ENCODE measurements at regions not wholly inside any gene's neighbourhood (a gene's known extent, or its start where the extent isn't known, plus 50 kb on each side); places are given as distances from the start of the nearest gene placed in this dataset.

DNA sequence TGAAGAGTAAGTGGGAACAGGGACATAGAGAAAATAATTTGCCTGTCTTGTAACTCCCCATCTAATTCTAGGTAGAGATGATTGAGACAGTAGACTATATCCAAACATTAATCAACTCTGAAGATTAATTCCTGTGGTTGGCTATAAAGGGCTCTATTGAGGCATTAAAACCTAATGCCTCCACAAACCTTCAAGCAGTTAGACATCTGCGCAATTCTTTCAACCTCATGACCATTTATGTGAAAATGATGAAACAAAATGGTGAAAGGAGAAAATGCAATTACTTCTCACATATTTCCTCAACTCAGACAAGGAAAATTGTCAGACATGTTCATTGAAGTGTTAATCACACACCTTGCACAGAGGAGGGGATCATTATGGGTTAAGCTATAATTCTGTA, 164.5 kb upstream of the MYT1L start:
- ATAC-seq (ENCODE audit: low FRiP score in 2 of 2), result no peak

DNA sequence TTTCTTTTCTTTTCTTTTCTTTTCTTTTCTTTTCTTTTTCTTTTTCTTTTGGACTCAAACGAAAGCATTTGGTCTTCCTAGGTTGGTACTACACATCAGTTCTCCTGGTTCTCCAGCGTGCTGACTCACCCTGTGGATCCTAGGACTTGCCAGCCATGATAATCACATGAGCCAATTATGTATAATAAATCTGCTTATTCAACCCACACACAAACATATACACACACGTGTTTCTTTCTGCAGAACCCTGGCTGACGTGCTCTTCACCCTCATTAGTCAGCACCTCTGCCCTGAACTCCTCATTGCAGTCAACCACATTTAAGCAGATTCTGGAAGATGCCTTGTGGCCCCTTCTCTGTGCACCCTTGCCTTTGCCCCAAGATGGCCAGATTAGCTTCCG, 162.4 kb upstream of the MYT1L start:
- no peak for DNase-seq
- 80 to 89% methylated on average over 5 of the region's 5 CpGs for WGBS, 2 donors
- H3K4me3 ChIP-seq, result no peak overlapping the region
- TF ChIP-seq POLR2AphosphoS5 (IDR thresholded peaks at IDR 0.05) (no peak), EP300 (IDR thresholded peaks at IDR 0.05) (no peak), POLR2A (IDR thresholded peaks at IDR 0.05) (no peak)
- TF ChIP-seq, protein P1, sequence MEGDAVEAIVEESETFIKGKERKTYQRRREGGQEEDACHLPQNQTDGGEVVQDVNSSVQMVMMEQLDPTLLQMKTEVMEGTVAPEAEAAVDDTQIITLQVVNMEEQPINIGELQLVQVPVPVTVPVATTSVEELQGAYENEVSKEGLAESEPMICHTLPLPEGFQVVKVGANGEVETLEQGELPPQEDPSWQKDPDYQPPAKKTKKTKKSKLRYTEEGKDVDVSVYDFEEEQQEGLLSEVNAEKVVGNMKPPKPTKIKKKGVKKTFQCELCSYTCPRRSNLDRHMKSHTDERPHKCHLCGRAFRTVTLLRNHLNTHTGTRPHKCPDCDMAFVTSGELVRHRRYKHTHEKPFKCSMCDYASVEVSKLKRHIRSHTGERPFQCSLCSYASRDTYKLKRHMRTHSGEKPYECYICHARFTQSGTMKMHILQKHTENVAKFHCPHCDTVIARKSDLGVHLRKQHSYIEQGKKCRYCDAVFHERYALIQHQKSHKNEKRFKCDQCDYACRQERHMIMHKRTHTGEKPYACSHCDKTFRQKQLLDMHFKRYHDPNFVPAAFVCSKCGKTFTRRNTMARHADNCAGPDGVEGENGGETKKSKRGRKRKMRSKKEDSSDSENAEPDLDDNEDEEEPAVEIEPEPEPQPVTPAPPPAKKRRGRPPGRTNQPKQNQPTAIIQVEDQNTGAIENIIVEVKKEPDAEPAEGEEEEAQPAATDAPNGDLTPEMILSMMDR (IDR thresholded peaks at IDR 0.05), result no peak
- no peaks in the 10 kb centered on the region for H3K9me3 ChIP-seq
- H3K27me3 ChIP-seq, result no peaks in the 10 kb centered on the region
- no peak overlapping the region for H3K27ac ChIP-seq
- no peak for ATAC-seq (ENCODE audit: low FRiP score in 2 of 2)
- no peaks in the 10 kb centered on the region for H3K4me1 ChIP-seq
- H3K36me3 ChIP-seq, result no peaks in the 10 kb centered on the region

More for the DNA sequence above, 164.5 kb upstream of the MYT1L start:
- no peak for TF ChIP-seq POLR2A (IDR thresholded peaks at IDR 0.05)
- no peak for TF ChIP-seq POLR2AphosphoS5 (IDR thresholded peaks at IDR 0.05)
- TF ChIP-seq EP300 (IDR thresholded peaks at IDR 0.05), result no peak
- TF ChIP-seq, protein P1 (IDR thresholded peaks at IDR 0.05), result no peak
- no peaks in the 10 kb centered on the region for H3K9me3 ChIP-seq
- 89 to 92% methylated on average over 1 of the region's 1 CpG for WGBS, 2 donors
- no peaks in the 10 kb centered on the region for H3K27me3 ChIP-seq
- no peak for DNase-seq
- no peak overlapping the region for H3K27ac ChIP-seq
- H3K4me3 ChIP-seq, result no peak overlapping the region
- no peaks in the 10 kb centered on the region for H3K4me1 ChIP-seq
- no peaks in the 10 kb centered on the region for H3K36me3 ChIP-seq

DNA sequence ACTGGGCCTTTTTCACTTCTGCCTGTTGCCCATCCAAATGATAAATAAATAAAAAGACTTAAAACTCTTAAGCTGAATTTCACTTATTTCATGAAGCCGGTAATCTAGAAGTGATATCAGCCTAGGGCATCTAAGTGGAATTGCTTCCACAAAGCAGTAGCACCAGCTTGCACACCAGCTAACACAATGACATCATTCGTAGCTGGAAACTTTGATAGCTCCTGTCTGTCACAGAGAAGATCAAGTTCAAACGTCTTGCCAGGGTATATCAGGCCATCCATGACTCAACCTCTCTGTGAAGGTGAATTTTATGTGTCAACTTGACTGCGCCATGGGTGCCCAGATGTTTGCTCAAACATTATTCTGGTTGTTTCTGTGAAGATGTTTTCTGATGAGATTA, 161.7 kb upstream of the MYT1L start:
- no peaks in the 10 kb centered on the region for H3K4me1 ChIP-seq
- TF ChIP-seq, protein P1 (IDR thresholded peaks at IDR 0.05), result no peak
- TF ChIP-seq POLR2A (IDR thresholded peaks at IDR 0.05) (no peak), POLR2AphosphoS5 (IDR thresholded peaks at IDR 0.05) (no peak), EP300 (IDR thresholded peaks at IDR 0.05) (no peak)
- H3K9me3 ChIP-seq, result no peaks in the 10 kb centered on the region
- no peaks in the 10 kb centered on the region for H3K27me3 ChIP-seq
- ATAC-seq (ENCODE audit: low FRiP score in 2 of 2) (no peak), DNase-seq (no peak)
- no peak overlapping the region for H3K27ac ChIP-seq
- H3K4me3 ChIP-seq, result no peak overlapping the region
- 78% methylated on average over 4 of the region's 4 CpGs for WGBS, 2 donors
- no peaks in the 10 kb centered on the region for H3K36me3 ChIP-seq

DNA sequence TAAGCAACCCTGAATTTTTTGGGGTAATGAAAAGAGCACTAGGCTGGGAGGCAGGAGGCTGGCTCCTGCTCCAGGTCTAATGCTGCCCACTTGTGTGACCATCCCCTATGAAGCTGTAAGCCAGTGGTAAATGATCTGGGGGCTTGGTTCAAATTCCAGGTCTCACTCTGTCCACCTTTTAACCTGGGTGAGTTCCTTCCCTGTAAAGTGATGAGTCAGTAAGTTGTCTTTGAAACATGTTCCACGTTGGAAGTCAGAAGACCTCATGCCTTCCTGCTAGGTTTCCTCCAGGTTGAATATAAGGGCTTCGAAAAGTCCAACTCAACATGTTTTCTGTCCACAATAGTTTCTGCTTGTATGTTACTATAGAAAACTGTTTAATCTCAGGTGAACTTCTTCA, 160.9 kb upstream of the MYT1L start:
- Histone ChIP-seq H3K4me3 (no peak overlapping the region), H3K27ac (no peak overlapping the region), H3K27me3 (no peaks in the 10 kb centered on the region), H3K36me3 (no peaks in the 10 kb centered on the region), H3K9me3 (no peaks in the 10 kb centered on the region), H3K4me1 (no peaks in the 10 kb centered on the region)
- no peak for DNase-seq
- ATAC-seq (ENCODE audit: low FRiP score in 2 of 2), result no peak
- TF ChIP-seq POLR2AphosphoS5 (IDR thresholded peaks at IDR 0.05), result no peak
- no peak for TF ChIP-seq POLR2A (IDR thresholded peaks at IDR 0.05)
- TF ChIP-seq, protein P1 (IDR thresholded peaks at IDR 0.05), result no peak
- TF ChIP-seq EP300 (IDR thresholded peaks at IDR 0.05), result no peak
- 79 to 85% methylated on average over 2 of the region's 2 CpGs for WGBS, 2 donors

DNA sequence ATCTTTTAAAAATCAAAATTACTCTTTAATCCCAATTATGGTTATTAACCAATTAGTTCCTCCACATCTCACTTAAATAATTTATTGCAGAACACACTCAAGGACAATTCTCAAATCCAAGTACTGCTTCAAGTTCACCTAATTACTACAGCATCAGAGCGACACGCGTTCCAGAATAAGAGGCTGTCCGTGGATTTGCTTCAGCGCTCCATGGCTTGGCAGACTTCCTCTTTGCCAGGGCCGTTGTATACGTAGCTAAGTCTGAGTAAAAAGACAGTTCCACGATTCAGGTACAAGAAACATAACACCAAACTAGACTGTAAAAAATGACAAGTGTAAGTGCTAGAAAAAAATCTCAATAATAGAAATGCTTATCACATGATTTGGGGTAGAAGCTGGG, 153.2 kb upstream of the MYT1L start:
- no peak for DNase-seq
- 81 to 86% methylated on average over 8 of the region's 8 CpGs for WGBS, 2 donors
- Histone ChIP-seq H3K36me3 (no peaks in the 10 kb centered on the region), H3K27ac (no peak overlapping the region), H3K9me3 (no peaks in the 10 kb centered on the region), H3K4me1 (no peaks in the 10 kb centered on the region), H3K27me3 (no peaks in the 10 kb centered on the region), H3K4me3 (no peak overlapping the region)
- no peak for TF ChIP-seq EP300 (IDR thresholded peaks at IDR 0.05)
- TF ChIP-seq POLR2AphosphoS5 (IDR thresholded peaks at IDR 0.05), result no peak
- TF ChIP-seq, protein P1 (IDR thresholded peaks at IDR 0.05), result no peak
- no peak for TF ChIP-seq POLR2A (IDR thresholded peaks at IDR 0.05)
- no peak for ATAC-seq (ENCODE audit: low FRiP score in 2 of 2)
